Fibroblast of lung (primary cell): ENCODE measurements at regions not wholly inside any gene's neighbourhood (a gene's known extent, or its start where the extent isn't known, plus 50 kb on each side); places are given as distances from the start of the nearest gene placed in this dataset.

ENCODE experiments used
- DNase-seq, 2 donors: peaks; one replicate each; pipeline versions ENCODE4 v3.0.0 to v3.0.0-alpha.2; 2010; ENCODE audit warnings: low read depth in 2 of 2
- H2AFZ ChIP-seq: 2 replicates; pipeline ENCODE4 v1.5.1; 2012; ENCODE audit warnings: low read length, control low read depth, inconsistent platforms
- H3K27ac ChIP-seq: 2 replicates; pipeline ENCODE4 v1.5.1; 2011; ENCODE audit warnings: low read length, control low read depth; ENCODE audit not compliant: insufficient read depth
- H3K27me3 ChIP-seq: 2 replicates; pipeline ENCODE4 v1.5.1; 2011; ENCODE audit warnings: mild to moderate bottlenecking, low read length; ENCODE audit not compliant: control insufficient read depth, insufficient read depth
- H3K36me3 ChIP-seq: 2 replicates; pipeline ENCODE4 v1.5.1; 2011; ENCODE audit warnings: low read length; ENCODE audit not compliant: control insufficient read depth, insufficient read depth
- H3K4me1 ChIP-seq: 2 replicates; pipeline ENCODE4 v1.5.1; 2011; ENCODE audit warnings: low read length; ENCODE audit not compliant: control insufficient read depth, insufficient read depth; ENCODE audit errors: extremely low read depth
- H3K4me2 ChIP-seq: 2 replicates; pipeline ENCODE4 v1.5.1; 2011; ENCODE audit warnings: low read length, control low read depth; ENCODE audit not compliant: insufficient read depth; ENCODE audit errors: extremely low read depth
- H3K4me3 ChIP-seq, 4 experiments: fragments of 200-600 bp in 1 of 4; sonication (generic) in 1 of 4; replicated peaks in 1 of 4; 2 replicates each; pipeline ENCODE4 v1.5.1; 2011 to 2016; ENCODE audit warnings: low read length in 4 of 4, low read depth in 3 of 4, mild to moderate bottlenecking in 3 of 4, control low read depth in 2 of 4, inconsistent platforms in 1 of 4, mixed read lengths in 1 of 4; ENCODE audit not compliant: insufficient read depth in 1 of 4; ENCODE audit errors: control extremely low read depth in 1 of 4
- H3K79me2 ChIP-seq: 2 replicates; pipeline ENCODE4 v1.5.1; 2012; ENCODE audit warnings: mild to moderate bottlenecking, low read length, inconsistent platforms; ENCODE audit not compliant: control insufficient read depth, insufficient read depth
- H3K9ac ChIP-seq: 2 replicates; pipeline ENCODE4 v1.5.1; 2011; ENCODE audit warnings: mild to moderate bottlenecking, low read length, control low read depth; ENCODE audit not compliant: insufficient read depth
- H3K9me3 ChIP-seq: 2 replicates; pipeline ENCODE4 v1.5.1; 2012; ENCODE audit warnings: low read depth, low read length; ENCODE audit not compliant: control insufficient read depth, insufficient read depth
- H4K20me1 ChIP-seq: 2 replicates; pipeline ENCODE4 v1.5.1; 2011; ENCODE audit warnings: low read length; ENCODE audit not compliant: control insufficient read depth, insufficient read depth; ENCODE audit errors: extremely low read depth
- EZH2 ChIP-seq: IDR thresholded peaks from 2 replicates; pipeline ENCODE4 v1.5.1; 2012; ENCODE audit warnings: low read length, control low read depth, mild to moderate bottlenecking; ENCODE audit errors: missing control alignments
- TF ChIP-seq, protein P1 (sequence below), 2 donors: IDR thresholded peaks in 1 of 2; conservative IDR thresholded peaks in 1 of 2; 1 replicate in 1 of 2; 2 replicates in 1 of 2; pipeline ENCODE4 v1.5.1; 2011 to 2012; ENCODE audit warnings: low read length in 2 of 2, control low read depth in 1 of 2, inconsistent platforms in 1 of 2, low read depth in 1 of 2, mild to moderate bottlenecking in 1 of 2

DNA sequence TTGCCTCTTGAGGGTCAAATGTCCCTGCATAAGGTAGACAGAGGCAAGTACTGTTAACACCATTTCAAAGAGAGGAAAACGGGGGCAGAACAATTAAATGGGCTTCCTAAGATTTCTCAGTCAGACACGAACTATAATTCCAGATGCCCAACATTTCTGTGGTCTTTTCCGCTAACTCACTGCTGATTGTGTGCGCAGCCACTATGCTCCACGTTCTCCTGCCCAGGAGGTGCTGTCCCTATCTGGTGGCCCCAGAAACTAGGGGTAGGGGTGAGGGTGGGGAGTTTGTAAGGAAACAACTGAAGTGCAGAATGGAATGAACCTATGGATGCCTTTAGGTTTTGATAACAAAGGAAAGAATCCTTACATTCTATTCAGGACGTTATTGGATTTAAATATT lies 86.1 kb upstream of the BACH2 start:
- Histone ChIP-seq H3K4me2 (no peak overlapping the region), H3K9ac (no peak overlapping the region), H3K36me3 (no peaks in the 10 kb centered on the region), H3K27ac (no peak overlapping the region), H3K27me3 (no peaks in the 10 kb centered on the region), H2AFZ (no peak overlapping the region), H4K20me1 (no peaks in the 10 kb centered on the region), H3K4me3 (no peak overlapping the region), H3K79me2 (no peaks in the 10 kb centered on the region), H3K9me3 (no peaks in the 10 kb centered on the region), H3K4me1 (peaks cover 2% of the 10 kb centered on the region)
- DNase-seq: no peak
- TF ChIP-seq, protein P1, sequence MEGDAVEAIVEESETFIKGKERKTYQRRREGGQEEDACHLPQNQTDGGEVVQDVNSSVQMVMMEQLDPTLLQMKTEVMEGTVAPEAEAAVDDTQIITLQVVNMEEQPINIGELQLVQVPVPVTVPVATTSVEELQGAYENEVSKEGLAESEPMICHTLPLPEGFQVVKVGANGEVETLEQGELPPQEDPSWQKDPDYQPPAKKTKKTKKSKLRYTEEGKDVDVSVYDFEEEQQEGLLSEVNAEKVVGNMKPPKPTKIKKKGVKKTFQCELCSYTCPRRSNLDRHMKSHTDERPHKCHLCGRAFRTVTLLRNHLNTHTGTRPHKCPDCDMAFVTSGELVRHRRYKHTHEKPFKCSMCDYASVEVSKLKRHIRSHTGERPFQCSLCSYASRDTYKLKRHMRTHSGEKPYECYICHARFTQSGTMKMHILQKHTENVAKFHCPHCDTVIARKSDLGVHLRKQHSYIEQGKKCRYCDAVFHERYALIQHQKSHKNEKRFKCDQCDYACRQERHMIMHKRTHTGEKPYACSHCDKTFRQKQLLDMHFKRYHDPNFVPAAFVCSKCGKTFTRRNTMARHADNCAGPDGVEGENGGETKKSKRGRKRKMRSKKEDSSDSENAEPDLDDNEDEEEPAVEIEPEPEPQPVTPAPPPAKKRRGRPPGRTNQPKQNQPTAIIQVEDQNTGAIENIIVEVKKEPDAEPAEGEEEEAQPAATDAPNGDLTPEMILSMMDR (conservative IDR thresholded peaks at IDR 0.05 in 1 of 2, IDR thresholded peaks at IDR 0.05 in 1 of 2; ENCODE audit: low read depth in 1 of 2, low read length in 2 of 2): no peak
- no peak for TF ChIP-seq EZH2

DNA sequence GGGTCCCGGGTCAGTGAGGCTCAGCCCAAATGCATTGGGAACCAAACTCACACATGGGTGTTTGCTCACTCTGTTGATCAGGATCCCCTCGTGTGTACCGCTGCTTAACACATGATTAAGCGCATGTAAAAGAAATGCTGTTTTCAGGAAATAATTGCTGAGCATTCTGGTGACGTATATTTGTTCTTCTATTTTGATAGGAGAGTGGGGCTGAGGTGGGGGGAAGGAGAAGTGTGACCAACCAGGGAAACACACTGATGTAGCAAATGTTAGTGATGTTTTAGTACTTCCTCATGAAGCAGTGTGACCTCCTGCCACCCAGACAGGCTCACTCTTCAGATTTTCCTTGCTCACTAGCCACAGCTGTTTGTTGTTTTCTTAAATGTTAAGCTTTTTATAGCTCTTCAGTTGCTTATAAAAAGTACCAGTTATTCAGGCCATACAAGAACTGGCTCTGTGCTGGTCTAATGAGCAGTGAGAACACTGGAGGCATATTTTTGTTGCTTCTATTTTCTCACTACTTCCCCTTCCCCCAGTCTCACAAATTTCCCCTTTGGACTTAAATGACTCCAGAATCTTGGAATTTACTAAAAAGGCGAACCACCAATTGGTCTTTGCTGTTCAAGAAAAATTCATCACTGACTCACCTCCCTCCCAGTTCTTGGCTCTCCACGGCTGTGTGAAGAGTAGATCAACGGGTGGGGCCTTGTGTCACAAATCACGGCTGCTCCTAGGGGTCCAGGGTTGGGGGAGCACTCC lies 79.2 kb upstream of the BACH2 start:
- no peak overlapping the region for H3K4me3 ChIP-seq
- peaks cover 15% of the 10 kb centered on the region for H3K4me1 ChIP-seq
- peak; percentile 85 to 94 for DNase-seq
- H3K27me3 ChIP-seq: no peaks in the 10 kb centered on the region
- TF ChIP-seq, protein P1 (conservative IDR thresholded peaks at IDR 0.05 in 1 of 2, IDR thresholded peaks at IDR 0.05 in 1 of 2; ENCODE audit: low read depth in 1 of 2, low read length in 2 of 2): no peak
- peak overlapping the region; percentile 60 for H2AFZ ChIP-seq
- H3K79me2 ChIP-seq: no peaks in the 10 kb centered on the region
- peak overlapping the region; percentile 87 for H3K27ac ChIP-seq
- no peaks in the 10 kb centered on the region for H3K36me3 ChIP-seq
- H3K9ac ChIP-seq: peak overlapping the region; percentile 1
- no peaks in the 10 kb centered on the region for H3K9me3 ChIP-seq
- peak overlapping the region; percentile 73 for H3K4me2 ChIP-seq
- H4K20me1 ChIP-seq: no peaks in the 10 kb centered on the region

DNA sequence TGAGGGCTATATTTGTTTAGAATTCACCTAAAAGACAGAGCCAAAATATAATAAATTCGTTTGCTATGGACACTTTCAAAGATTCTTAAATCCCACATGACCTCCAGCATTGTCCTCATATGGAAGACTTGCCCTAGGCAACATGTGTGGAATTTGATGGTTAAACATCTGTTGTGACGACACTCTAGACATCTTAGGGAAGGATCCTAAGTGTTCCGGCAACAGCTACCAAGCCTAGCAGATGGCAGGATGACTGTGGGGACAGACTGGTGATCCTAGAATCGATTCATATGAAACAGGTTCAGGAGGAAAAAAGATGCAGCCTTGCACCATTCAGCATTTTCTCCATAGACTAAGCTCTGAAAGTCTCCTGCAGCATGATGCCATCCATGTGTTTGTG lies 77.6 kb upstream of the BACH2 start:
- no peaks in the 10 kb centered on the region for H3K79me2 ChIP-seq
- H3K27ac ChIP-seq: no peak overlapping the region
- H4K20me1 ChIP-seq: no peaks in the 10 kb centered on the region
- no peaks in the 10 kb centered on the region for H3K9me3 ChIP-seq
- H2AFZ ChIP-seq: no peak overlapping the region
- H3K4me2 ChIP-seq: no peak overlapping the region
- H3K4me3 ChIP-seq: no peak overlapping the region
- peaks cover 20% of the 10 kb centered on the region for H3K4me1 ChIP-seq
- TF ChIP-seq EZH2: no peak
- TF ChIP-seq, protein P1 (conservative IDR thresholded peaks at IDR 0.05 in 1 of 2, IDR thresholded peaks at IDR 0.05 in 1 of 2; ENCODE audit: low read depth in 1 of 2, low read length in 2 of 2): no peak
- H3K9ac ChIP-seq: no peak overlapping the region
- no peak for DNase-seq
- no peaks in the 10 kb centered on the region for H3K36me3 ChIP-seq
- H3K27me3 ChIP-seq: no peaks in the 10 kb centered on the region
